Stimulated activated CD8-positive, alpha-beta memory T cell treated with anti-CD3 and anti-CD28 coated beads, Interleukin-12 subunit alpha, Interleukin-12 subunit beta, amount 100 ng/mL, for 24 hours (primary cell): ENCODE measurements at regions not wholly inside any gene's neighbourhood (a gene's known extent, or its start where the extent isn't known, plus 50 kb on each side); places are given as distances from the start of the nearest gene placed in this dataset.
"Not testable (repeated sequence)": the region's sequence is repeated elsewhere in the genome, so short reads cannot be mapped to it uniquely, and the experiment has no call there.

ENCODE experiments used
- DNase-seq: peaks from one replicate; pipeline ENCODE4 v3.0.0-alpha.2; 2020; ENCODE audit errors: extremely low read depth

GRCh38 chr12:46519407-46519806, 146.8 kb upstream of the SLC38A2 start:
- no peak for DNase-seq

GRCh38 chr12:46518729-46519128, 146.2 kb upstream of the SLC38A2 start:
- DNase-seq = no peak

GRCh38 chr12:46518169-46518568, 145.6 kb upstream of the SLC38A2 start:
- no peak for DNase-seq

GRCh38 chr12:46517579-46517962, 145.0 kb upstream of the SLC38A2 start:
- DNase-seq = no peak

GRCh38 chr12:46516933-46517578, 144.5 kb upstream of the SLC38A2 start:
- DNase-seq = no peak

GRCh38 chr12:46516238-46516932, 143.8 kb upstream of the SLC38A2 start:
- no peak for DNase-seq

GRCh38 chr12:46515829-46516228, 143.3 kb upstream of the SLC38A2 start:
- no peak for DNase-seq

GRCh38 chr12:46514886-46515285, 142.3 kb upstream of the SLC38A2 start:
- DNase-seq = no peak

- not testable (repeated sequence) for DNase-seq
Observed at GRCh38 chr12:46510257-46510656, 137.7 kb upstream of the SLC38A2 start.

GRCh38 chr12:46509135-46509534, 136.6 kb upstream of the SLC38A2 start:
- no peak for DNase-seq

GRCh38 chr12:46508651-46509050, 136.1 kb upstream of the SLC38A2 start:
- DNase-seq = no peak

GRCh38 chr12:46507766-46508165, 135.2 kb upstream of the SLC38A2 start:
- no peak for DNase-seq

GRCh38 chr12:46506961-46507360, 134.4 kb upstream of the SLC38A2 start:
- no peak for DNase-seq

- no peak for DNase-seq
Observed at GRCh38 chr12:46506198-46506597, 133.6 kb upstream of the SLC38A2 start.

GRCh38 chr12:46504494-46504893, 131.9 kb upstream of the SLC38A2 start:
- no peak for DNase-seq

GRCh38 chr12:46503637-46504175, 131.1 kb upstream of the SLC38A2 start:
- no peak for DNase-seq

GRCh38 chr12:46500673-46501072, 128.1 kb upstream of the SLC38A2 start:
- no peak for DNase-seq

GRCh38 chr12:46499901-46500300, 127.3 kb upstream of the SLC38A2 start:
- DNase-seq = no peak

- no peak for DNase-seq
Observed at GRCh38 chr12:46499226-46499625, 126.7 kb upstream of the SLC38A2 start.

GRCh38 chr12:46497739-46498138, 125.2 kb upstream of the SLC38A2 start:
- DNase-seq = no peak

GRCh38 chr12:46494424-46494823, 121.9 kb upstream of the SLC38A2 start:
- DNase-seq = no peak

GRCh38 chr12:46493834-46494181, 121.2 kb upstream of the SLC38A2 start:
- DNase-seq = no peak

GRCh38 chr12:46493150-46493833, 120.7 kb upstream of the SLC38A2 start:
- DNase-seq = no peak
